Right forelimb (tissue), 1 donor: ENCODE measurements at regions not wholly inside any gene's neighbourhood (a gene's known extent, or its start where the extent isn't known, plus 50 kb on each side); places are given as distances from the start of the nearest gene placed in this dataset.
"Not testable (repeated sequence)": the region's sequence is repeated elsewhere in the genome, so short reads cannot be mapped to it uniquely, and the experiment has no call there.

Experiments
- DNase-seq: peaks from one replicate; pipeline ENCODE4 v3.0.0-alpha.2; 2018

DNA sequence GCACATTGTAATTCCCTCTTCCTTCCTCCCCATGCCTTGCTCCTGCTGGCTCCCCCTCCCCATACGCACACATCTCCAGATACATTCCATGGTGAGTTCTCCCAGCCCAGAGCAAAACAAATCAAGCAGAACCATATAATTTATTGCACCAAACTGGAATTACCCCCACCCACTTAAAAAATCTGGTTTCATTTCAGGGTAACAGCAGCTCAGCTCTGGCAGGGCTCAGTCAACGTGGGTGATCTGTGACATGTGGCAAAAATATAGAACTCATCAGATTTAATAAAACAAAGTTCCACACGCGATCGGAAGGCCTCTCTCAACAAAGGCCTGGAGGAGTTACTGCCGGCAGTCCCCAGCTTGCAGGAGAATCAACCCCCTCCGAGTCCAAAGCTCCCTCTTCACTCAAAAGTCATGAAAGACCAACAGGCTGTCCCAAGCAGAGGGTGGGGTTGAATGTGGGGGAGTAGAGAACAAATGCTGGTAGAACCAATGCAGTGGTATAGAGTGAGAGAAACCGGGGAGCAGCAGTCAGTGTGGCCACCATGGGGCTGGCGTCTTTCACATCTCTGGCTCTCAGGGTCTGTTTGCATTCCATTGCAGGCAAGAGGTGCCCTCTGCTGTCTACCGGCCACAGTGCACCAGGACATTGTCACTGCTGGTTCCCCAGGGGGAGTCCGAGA is 323.3 kb upstream of the NT5E start:
- peak; percentile 74 for DNase-seq

DNA sequence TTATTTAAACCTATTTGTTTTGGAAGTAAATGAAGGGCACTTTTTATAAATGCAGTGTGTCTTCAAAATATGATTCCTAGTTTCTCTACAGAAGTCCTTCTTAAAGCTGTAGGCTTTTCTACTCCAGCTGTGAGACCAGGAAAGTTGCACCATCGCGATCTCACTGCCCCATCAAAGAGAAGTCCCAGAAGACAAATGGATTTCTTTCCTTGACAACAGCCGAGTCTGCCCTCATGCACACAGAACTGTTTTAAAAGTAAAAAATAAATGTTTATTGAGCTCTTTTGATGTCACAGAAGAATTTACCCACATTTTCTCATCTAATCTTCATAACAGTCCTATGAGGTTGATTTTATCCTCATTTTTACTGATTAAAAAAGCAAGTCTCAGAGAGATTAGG is 324.4 kb upstream of the NT5E start:
- DNase-seq, result no peak

DNA sequence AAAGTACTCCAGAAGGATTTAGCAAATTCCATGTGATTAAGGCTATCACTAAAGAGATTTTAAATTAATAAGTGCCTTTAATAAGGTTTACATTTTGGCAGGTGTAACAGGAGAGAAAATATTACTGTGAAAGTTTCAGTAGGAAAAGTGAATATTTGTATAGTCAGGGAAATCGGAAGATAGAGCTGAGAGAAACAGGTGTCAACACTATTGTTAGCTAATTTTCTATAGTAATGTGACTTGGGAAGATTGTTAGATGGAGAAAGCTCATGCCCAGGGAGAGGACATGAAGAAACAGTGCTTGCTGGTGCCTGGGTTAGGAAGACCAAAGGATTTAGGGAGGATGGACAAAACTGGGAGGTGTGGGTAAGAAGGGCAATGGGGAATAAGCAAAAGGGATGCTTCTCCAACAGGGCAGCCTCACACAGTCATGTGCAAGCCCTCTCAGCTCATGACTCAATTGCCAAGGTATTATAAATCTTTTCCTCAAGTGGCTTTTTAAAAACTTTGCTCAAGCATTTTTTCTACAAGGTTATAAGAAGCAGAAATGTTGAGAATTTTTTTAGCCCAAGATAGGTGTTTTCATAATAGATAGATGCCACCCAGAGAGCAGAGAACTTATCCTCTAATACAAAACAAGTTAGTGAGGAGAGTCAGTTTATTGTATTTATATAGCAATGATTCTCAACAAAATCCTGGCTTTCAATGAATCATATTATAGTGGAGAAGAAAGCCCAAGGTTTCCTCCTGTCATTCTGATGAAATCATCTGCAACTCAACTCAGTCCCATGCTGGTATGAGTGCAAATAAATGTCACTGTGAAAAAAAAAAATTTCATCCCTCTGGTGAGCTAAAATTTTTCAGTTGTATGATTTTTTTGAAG is 325.2 kb upstream of the NT5E start:
- no peak for DNase-seq

DNA sequence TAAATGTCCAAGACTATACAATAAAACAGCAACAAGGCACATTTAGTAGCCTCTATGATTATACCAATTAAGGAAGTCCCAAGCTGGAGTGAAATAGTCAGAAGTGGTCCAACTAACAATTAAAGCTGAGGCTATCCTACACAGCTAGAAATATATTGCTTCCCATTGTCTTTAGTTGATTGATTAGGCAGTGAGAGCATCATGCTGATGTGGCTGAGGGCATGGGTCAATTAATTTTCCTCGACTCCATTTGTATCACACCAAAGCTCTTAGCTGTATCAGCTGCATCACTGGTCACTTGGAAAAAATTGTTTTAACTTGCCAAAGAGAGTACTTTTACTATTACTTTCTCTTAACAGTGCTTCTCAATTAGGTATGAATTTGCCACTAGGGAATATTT is 328.7 kb upstream of the NT5E start:
- DNase-seq, result no peak

DNA sequence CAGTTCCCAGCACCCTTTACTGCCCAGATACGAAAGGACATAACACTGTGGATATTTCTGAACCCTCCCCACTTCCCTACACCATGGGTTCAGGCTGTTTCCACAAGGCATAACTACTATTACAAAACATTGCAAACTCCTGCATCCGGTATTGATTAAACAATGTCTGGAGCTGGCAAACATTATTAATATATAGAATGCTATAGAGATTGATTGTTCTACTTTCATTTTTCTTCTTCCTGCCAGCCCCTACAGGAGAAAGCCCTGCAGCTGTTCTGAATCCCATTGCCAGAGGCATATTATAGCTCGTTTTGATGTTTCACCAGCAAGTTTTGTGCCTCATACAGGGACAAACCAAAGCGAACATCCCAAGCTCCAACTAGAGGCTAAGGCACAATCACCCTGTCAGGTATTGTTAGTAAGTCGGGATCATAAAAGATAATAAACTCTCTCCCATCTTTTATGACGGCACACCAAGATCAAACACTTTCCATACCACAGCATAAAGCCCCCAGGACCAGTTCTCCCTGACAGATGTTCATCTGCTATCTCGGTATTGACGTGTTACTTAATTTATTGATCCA is 331.1 kb upstream of the NT5E start:
- no peak for DNase-seq

DNA sequence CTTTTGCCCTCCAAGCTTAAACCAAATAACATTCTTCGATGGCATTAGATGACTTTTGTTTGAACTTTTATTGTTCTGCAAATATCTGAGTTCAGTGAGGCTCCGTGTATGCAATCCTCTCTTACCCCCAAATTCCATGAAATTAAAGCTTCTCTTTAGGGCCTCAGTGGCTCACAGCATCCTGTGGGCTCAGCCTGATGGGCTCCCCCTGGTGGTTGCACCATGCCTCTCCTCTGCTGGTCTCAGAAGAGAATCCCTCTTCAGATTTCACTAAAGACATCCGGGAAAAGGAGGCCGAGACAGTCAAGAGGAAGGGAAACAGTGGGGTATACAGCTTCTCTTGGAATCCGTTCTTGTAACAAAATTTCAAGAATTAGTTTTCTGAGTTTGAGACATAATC is 331.6 kb upstream of the NT5E start:
- DNase-seq, result no peak

DNA sequence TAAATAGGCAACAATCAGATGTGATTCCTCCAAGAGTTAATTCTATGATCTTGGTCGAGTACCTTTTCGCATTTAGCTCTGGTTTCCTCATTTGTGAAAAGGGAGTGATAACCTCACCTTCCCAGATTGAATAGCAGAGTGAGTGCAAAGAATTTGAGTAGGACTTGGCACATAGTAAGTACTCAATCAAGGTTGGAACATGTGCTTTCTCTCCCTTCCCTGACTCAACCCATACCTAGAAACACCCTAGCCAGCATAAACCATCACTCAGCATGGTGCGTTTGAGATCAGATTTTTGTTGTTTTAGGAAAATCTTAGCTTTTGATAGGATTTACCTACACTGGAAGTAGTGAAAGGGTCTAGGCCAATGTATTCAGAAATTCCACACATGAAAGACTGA is 333.4 kb upstream of the NT5E start:
- DNase-seq, result no peak

DNA sequence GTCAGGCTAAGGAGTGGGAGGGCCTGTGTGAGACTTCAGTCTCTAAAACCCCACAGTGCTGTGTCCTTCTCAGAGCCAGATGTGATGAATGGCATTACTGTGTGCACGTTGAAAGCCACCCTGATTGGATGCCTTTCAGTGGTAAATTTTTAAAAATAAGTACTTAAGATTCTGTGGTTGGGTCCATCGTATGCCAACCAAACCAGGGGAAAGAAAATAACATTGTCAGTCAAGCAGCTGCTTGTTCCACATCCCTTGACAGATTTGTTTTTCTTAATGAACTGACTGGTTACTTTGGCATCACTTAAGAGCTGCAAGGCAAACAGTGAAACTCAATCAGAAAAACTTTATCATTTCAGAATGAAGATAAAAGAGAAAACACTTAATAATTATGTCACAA is 334.0 kb upstream of the NT5E start:
- no peak for DNase-seq

DNA sequence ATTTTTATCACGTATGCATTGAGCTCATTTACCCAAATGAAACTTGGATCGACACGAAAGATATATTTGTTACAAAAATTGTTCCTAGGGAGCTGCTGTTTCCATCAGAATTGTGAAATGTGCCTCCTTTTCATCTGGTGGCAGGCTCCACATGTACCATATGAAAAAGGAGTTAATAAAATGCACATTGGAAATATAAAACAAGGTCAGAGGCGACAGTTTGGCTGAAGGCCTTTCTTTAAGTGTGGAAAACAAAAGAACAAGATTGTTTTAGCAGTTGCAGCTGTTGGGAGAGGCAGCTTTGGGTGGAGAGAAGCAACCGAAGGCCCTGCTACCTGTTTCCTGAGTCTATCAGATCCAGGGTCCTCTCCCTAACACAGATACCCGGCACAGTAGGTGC is 334.5 kb upstream of the NT5E start:
- no peak for DNase-seq

DNA sequence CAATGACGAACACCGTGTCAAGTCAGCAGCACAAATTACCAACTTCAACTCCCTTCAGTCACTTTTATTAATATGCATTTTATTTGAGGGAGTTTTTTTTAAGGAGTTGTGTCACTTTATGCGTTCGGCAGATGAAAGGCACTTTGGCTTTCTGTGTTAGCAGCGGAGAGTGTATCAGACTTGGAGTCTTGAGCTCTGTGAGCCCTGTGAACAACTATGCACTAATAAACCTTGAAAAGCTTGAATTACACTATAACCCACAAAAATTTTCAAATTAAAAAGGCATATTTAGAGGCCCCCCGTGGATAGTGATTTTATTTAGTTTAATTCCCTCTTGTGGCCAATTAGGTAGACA is 335.3 kb upstream of the NT5E start:
- DNase-seq, result no peak

DNA sequence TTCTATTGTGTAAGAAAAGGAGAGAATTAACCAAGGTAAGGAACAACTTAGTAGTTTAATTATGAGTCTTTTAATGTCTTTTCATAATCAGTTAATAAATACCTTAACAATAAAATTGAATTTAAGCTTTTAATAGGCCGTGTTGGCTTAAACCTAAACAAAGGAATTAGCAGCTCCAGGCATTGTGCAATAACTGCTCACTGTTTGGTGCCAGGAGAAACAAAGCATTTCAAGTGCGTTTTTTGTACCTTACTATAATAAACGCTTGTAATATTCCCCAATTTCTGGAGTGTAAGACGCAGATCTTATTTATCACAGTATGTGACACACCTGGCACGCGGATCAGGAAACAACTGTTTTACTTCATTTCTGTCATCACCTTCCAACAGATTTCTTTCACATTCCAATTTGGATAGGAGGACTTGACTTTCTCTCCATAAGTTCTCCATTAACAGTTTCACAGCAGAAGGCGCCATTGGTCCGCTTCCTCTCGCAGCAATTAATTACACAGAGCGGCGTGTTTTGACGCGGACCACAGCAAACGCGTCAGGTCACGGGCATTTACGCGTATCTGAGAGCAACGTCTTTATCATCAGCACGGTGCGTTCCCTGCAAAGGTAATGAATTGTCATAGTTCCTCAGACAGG is 335.8 kb upstream of the NT5E start:
- peak; percentile 65 for DNase-seq

DNA sequence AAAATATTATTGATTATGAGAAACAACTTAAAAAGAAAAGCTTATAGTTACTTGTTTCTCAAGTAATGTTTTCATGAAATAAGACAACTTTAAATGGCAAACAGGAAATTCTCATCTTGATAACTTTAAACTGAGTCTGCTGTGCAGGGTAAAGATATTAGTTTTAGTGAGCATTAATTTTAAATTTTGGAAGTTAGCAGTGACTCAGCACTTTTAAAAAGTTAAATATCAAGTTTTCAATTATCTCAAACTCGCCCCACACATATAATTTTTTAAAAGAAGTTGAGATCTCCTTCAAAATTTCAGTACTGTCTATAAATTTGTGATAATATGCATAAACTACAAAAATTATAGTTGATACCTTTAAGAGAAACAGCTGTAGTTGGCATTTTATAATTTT is 337.3 kb upstream of the NT5E start:
- DNase-seq, result no peak

DNA sequence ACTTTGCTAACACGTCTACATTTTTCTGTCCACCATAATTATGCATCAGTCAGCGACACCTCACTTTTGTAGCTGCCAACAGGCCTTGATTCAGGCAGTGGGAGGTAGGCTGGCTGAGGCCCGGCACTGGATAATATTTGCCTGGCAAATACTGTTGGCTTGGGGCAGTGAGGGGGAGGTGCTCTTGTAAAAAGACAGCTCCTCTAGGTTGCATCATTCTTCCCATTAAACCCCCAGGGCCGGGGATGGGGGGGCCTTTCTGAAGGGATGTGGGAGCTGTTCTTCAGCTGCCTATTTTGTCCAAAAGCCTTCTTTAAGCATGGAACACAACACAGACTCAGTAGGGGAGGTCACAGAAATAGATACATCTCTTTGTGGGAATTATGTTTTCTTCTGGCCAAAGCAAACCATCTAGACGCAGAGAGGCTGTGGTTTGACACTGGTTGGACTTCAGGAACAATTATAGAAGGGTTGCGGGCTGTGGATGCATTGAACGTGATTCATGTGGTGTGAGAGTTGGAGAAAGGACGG is 338.3 kb upstream of the NT5E start:
- DNase-seq, result peak; percentile 66

DNA sequence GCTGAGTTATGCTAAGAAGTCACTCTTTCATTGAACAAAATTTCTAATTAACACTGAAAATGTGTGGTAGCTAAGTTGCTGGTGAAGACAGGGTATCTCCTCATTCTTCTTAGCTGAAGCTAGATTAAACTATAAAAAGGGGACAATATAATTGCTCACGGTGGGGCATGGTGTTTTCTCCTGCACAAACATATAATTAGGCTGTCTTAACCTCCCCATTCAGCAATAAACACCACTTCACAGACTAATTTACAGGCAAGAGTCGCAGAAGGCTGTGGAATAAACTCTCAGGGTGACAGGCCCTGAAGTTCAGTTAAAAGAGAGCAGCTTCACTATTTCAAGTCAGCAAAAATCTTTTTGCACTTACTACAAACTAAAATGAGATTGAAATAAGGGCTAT is 338.9 kb upstream of the NT5E start:
- no peak for DNase-seq

DNA sequence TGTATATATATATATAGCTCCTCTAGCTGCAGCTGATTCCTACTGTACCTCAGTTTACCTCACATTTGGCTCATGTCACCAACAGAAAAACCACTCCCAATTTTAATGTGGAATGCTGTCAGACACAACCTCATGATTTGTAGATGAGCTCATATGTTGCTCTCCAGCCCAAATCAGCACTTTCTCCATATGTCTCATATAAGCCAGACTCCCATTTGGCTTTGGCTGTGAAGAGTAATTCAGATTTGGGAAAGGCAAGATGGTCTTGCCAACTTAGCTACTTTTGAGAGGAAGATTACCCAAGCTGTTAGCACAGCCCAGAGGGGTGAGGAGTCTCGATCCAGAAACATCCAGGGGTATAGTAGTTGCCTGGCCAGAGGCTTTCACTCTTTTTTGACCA is 342.2 kb upstream of the NT5E start:
- DNase-seq, result no peak

DNA sequence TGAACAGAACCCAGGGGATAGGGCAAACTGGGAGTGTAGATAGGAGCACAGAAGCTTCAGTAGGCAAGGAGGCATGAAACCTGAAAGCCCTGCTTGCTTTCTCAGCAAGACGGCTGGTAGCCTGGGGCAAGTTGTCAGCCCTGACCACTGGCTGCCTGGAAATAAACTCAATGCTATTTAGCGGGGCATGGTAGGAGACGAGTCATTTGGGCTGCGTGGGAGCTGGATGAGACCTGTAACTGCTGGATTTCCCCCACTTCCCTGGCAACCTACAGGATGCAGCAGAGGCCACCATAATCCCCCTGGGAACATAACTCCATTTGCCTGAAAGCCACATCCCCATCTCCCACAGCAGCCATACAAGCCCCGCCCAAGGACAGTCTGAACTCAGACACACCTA is 332.6 kb upstream of the TBX18 start:
- no peak for DNase-seq

DNA sequence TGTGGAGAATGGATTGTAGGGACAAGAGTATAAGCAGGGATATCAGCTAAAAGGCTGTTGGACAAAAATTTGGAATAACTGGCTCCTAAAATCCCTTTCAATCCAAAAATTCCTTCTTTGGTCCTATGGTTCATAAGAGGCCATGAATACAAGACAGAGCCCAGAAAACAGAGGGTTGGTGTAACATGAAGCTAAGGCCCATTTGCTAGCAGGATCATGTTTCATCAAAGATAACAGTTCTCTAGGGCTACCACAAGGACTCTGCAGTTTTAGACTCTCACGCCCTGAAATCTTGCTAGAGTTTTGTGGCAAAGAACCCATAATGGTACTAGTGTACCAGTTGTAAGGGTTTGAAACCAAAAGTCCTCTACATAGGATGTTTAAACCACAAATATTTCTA is 327.8 kb upstream of the TBX18 start:
- no peak for DNase-seq

DNA sequence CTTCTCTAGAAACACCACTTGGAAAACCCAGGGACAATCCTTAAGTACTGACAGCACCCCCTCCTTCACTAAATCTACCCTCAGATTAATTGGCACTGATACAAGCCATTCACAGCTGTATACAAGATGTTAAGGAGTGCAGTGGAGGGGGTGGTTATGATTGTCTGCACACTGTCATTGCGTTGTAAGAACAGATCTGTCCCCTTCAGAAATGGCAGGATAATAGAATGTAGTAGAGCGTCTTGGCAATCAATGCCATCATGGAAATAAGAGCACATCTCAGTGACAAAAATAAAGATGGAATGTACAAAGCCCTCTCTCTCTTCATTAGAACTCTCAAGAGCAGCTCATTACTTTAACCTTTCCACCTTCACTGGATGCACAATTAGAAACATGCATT is 324.9 kb upstream of the TBX18 start:
- no peak for DNase-seq

DNA sequence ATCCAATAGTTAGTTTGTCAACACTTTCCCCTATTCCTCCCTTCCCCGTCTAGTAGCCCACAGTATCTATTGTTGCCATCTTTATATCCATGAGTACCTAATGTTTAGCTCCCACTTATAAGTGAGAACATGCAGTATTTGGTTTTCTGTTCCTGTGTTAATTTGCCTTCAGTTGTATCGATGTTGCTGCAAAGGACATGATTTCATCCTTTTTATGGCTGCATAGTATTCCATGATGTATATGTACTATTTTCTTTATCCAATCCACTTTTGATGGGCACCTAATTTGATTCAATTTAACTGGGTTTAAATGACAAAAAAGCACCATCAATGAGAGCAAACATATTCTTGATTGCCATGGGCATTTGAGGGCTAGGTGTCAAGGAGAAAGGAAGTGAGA is 321.5 kb upstream of the TBX18 start:
- no peak for DNase-seq

DNA sequence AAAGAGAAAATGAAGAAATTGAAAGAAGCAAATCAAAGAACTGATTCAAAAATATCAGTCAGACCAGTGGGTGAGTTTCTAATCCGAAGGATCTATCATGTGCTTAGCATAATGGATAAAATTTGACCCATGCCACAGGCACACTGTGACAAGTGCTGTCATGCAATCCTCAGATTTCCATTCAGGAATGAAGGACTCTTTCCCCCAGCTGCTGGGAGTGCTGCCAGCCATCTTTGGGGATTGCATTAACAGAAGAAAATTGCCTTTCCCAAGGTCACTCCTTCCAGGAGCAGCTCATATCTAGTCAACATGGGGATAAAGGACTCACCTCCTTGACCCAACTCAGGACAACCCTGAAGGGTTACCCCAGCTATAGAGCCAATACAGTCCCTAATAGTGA is 316.7 kb upstream of the TBX18 start:
- no peak for DNase-seq

DNA sequence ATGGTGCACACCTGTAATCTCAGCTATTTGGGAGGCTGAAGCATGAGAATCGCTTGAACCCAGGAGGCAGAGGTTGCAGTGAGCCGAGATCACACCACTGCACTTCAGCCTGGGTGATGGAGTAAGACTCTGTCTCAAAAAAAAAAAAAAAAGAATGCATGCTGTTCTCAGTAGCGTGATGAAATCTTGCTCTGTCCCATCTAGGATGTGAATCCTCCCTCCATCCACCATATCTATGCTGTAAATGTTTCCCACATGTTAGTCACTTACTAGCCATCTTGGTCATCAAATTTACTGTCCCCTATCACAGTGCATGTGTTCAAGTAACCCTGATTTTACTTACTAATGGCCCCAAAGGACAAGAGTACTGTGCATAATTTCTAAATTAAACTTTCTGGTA is 315.4 kb upstream of the TBX18 start:
- DNase-seq, result no peak

DNA sequence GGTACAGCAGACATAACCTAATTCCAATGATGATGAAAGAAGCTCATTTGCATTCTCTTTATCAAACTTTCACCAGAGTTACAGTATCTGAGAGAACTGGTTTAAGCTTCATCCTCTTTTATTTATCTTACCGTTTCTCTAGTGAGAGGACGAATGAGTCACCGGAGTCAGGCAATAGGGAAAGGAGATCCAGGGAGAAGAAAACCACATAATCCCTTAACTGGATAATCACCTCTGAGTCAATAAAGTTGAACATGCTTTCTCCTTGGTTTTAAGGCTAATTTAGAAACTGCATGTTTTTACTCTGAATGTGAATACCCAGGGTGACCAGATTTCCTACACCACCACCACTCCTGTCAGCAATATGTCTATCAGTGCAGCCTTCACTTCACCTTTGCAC is 313.7 kb upstream of the TBX18 start:
- no peak for DNase-seq

DNA sequence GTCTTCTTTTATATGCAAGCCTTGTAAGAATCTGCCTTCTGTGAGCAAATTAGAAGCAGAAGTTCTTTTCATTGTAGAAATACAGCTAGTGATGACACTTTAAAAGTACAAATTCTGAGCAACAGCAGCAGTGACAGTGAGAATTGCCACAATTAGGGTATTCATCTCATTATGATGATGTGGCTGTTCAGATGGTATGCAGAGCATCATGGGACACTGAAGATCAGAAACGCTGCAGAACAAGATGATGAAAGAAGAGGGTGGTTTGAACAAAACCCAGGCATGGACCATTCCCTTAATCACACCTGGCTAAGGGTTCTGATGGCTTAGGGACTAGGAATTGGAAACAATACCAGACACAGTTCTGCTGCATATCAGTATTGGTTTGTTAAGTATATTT is 312.7 kb upstream of the TBX18 start:
- no peak for DNase-seq

DNA sequence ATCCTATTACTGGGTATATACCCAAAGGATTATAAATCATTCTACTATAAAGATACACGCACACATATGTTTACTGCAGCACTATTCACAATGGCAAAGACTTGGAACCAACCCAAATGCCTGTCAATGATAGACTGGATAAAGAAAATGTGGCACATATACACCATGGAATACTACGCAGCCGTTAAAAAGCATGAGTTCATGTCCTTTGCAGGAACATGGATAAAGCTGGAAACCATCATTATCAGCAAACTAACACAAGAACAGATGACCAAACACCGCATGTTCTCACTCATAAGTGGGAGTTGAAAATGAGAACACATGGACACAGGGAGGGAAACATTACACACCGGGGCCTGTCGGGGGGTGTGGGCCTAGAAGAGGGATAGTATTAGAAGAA is 307.4 kb upstream of the TBX18 start:
- not testable (repeated sequence) for DNase-seq
